Activated CD8-positive, alpha-beta T cell treated with anti-CD3 and anti-CD28 coated beads for 36 hours (primary cell): ENCODE measurements at regions not wholly inside any gene's neighbourhood (a gene's known extent, or its start where the extent isn't known, plus 50 kb on each side); places are given as distances from the start of the nearest gene placed in this dataset.

Experiments used
- ATAC-seq: fragments of 200-7000 bp; cut with Tn5 transposase; one replicate; pipeline ENCODE4 v1.10.0; 2021; ENCODE audit warnings: mild to moderate bottlenecking, moderate library complexity
- CTCF ChIA-PET: fragments of 350-600 bp; sonication (Branson Sonifier 250); formaldehyde crosslinking; loops from one replicate; lab custom pipeline; 2021; ENCODE audit warnings: antibody characterized with exemption; lab: Charles Lee
- POLR2A ChIA-PET: fragments of 350-600 bp; sonication (Branson Sonifier 250); formaldehyde crosslinking; loops from one replicate; lab custom pipeline; 2021; ENCODE audit warnings: antibody characterized with exemption; lab: Charles Lee
- DNase-seq: peaks from one replicate; pipeline ENCODE4 v3.0.0-alpha.2; 2020
- H3K27ac Mint-ChIP-seq: one replicate; pipeline ENCODE4 v1.8.0; 2021; ENCODE audit warnings: mild to moderate bottlenecking, mixed read lengths
- H3K27me3 Mint-ChIP-seq: one replicate; pipeline ENCODE4 v1.8.0; 2021; ENCODE audit warnings: mixed read lengths
- H3K36me3 Mint-ChIP-seq: one replicate; pipeline ENCODE4 v1.8.0; 2021; ENCODE audit warnings: low read depth, mixed read lengths
- H3K4me1 Mint-ChIP-seq: one replicate; pipeline ENCODE4 v1.8.0; 2021; ENCODE audit warnings: low read depth, mixed read lengths
- H3K4me3 Mint-ChIP-seq: one replicate; pipeline ENCODE4 v1.8.0; 2021; ENCODE audit warnings: mild to moderate bottlenecking, moderate library complexity, mixed read lengths
- H3K9me3 Mint-ChIP-seq: one replicate; pipeline ENCODE4 v1.8.0; 2021; ENCODE audit warnings: mixed read lengths
- intact Hi-C: fragments of 100-400 bp; cut with micrococcal nuclease; formaldehyde crosslinking; loops from one replicate; pipeline ENCODE4 v1.10.0; 2022
- TF ChIP-seq, protein P1 (sequence below): fragments of 200-600 bp; IDR thresholded peaks from one replicate; pipeline ENCODE4 v1.8.0; 2022; ENCODE audit warnings: antibody characterized with exemption, mild to moderate bottlenecking

DNA sequence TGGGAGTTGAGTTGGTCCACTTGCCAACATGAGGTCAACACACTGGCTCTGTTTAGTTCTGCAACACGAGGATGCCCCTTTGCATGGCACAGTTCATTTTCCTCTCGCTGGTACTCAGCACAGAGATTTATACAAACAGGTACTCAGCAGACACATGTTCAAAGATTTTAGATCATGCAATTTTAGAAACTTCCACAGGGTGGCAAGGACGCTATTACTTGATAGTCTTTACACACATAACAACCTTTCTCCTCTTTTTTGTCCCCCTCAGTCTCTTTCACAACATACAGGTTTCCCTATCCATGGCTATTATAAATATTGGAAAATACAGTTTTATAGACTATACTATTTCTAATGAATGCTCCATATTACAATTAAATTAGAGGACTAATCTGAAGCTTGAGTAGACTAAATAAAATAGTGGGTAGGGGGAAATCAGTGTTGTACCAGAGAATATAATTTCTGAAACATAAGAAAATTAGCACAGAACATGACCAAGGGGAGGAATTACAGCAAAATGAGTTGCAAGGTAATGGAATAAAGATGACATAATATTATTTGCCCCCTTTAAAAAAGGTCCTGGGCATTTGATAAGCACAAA is 331.8 kb upstream of the BTBD3 start:
- TF ChIP-seq, protein P1, sequence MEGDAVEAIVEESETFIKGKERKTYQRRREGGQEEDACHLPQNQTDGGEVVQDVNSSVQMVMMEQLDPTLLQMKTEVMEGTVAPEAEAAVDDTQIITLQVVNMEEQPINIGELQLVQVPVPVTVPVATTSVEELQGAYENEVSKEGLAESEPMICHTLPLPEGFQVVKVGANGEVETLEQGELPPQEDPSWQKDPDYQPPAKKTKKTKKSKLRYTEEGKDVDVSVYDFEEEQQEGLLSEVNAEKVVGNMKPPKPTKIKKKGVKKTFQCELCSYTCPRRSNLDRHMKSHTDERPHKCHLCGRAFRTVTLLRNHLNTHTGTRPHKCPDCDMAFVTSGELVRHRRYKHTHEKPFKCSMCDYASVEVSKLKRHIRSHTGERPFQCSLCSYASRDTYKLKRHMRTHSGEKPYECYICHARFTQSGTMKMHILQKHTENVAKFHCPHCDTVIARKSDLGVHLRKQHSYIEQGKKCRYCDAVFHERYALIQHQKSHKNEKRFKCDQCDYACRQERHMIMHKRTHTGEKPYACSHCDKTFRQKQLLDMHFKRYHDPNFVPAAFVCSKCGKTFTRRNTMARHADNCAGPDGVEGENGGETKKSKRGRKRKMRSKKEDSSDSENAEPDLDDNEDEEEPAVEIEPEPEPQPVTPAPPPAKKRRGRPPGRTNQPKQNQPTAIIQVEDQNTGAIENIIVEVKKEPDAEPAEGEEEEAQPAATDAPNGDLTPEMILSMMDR: no peak
- Mint-ChIP-seq H3K36me3 (no peaks in the 10 kb centered on the region), H3K9me3 (peaks cover 4% of the 10 kb centered on the region), H3K4me1 (no peaks in the 10 kb centered on the region), H3K4me3 (no peak overlapping the region), H3K27me3 (no peaks in the 10 kb centered on the region), H3K27ac (no peak overlapping the region)
- DNase-seq (no peak), ATAC-seq (no peak)
- POLR2A ChIA-PET: no interaction called here
- intact Hi-C loops: no loop called here
- CTCF ChIA-PET: no interaction called here

- intact Hi-C loops: no loop called here
- ATAC-seq: no peak
These were observed 328.8 kb upstream of the BTBD3 start for GRCh38 chr20:11588875-11589274.

GRCh38 chr20:11591965-11592364 is 325.7 kb upstream of the BTBD3 start:
- Mint-ChIP-seq H3K27ac (no peak overlapping the region), H3K4me3 (no peak overlapping the region), H3K27me3 (no peaks in the 10 kb centered on the region), H3K4me1 (no peaks in the 10 kb centered on the region), H3K9me3 (peaks cover 13% of the 10 kb centered on the region), H3K36me3 (no peaks in the 10 kb centered on the region)
- POLR2A ChIA-PET: no interaction called here
- TF ChIP-seq, protein P1: no peak
- CTCF ChIA-PET: no interaction called here
- DNase-seq (no peak), ATAC-seq (no peak)
- intact Hi-C loops: loop anchor here (10.0 kb wide), 1 partner anchor 63 kb away; no protein-coding TSS in a partner anchor

More at GRCh38 chr20:11588875-11589274, 328.8 kb upstream of the BTBD3 start:
- Mint-ChIP-seq H3K9me3 (peaks cover 13% of the 10 kb centered on the region), H3K27me3 (no peaks in the 10 kb centered on the region), H3K27ac (no peak overlapping the region), H3K4me3 (no peak overlapping the region), H3K4me1 (no peaks in the 10 kb centered on the region), H3K36me3 (no peaks in the 10 kb centered on the region)
- ChIA-PET CTCF (no interaction called here), POLR2A (interaction anchor here (0.6 kb wide), 1 partner anchor 1120 kb away, joined by 3 read pairs; no protein-coding TSS in a partner anchor)
- TF ChIP-seq, protein P1: no peak
- no peak for DNase-seq

- H3K27ac Mint-ChIP-seq: no peak overlapping the region
- H3K4me3 Mint-ChIP-seq: no peak overlapping the region
- no peaks in the 10 kb centered on the region for H3K36me3 Mint-ChIP-seq
- intact Hi-C loops: no loop called here
- CTCF ChIA-PET: no interaction called here
- H3K9me3 Mint-ChIP-seq: peaks cover 11% of the 10 kb centered on the region
- DNase-seq: no peak
- H3K27me3 Mint-ChIP-seq: no peaks in the 10 kb centered on the region
- H3K4me1 Mint-ChIP-seq: no peaks in the 10 kb centered on the region
- ATAC-seq: no peak
- TF ChIP-seq, protein P1: no peak
- POLR2A ChIA-PET: no interaction called here
These were observed 313.4 kb upstream of the BTBD3 start for GRCh38 chr20:11604339-11604738.

GRCh38 chr20:11607047-11607446 is 310.6 kb upstream of the BTBD3 start:
- no peaks in the 10 kb centered on the region for H3K4me1 Mint-ChIP-seq
- ChIA-PET CTCF (no interaction called here), POLR2A (no interaction called here)
- no peaks in the 10 kb centered on the region for H3K36me3 Mint-ChIP-seq
- DNase-seq: no peak
- ATAC-seq: no peak
- intact Hi-C loops: no loop called here
- no peaks in the 10 kb centered on the region for H3K27me3 Mint-ChIP-seq
- H3K27ac Mint-ChIP-seq: no peak overlapping the region
- TF ChIP-seq, protein P1: no peak
- H3K9me3 Mint-ChIP-seq: peaks cover 12% of the 10 kb centered on the region
- no peak overlapping the region for H3K4me3 Mint-ChIP-seq
